ENCODE measurements at regions not wholly inside any gene's neighbourhood (a gene's known extent, or its start where the extent isn't known, plus 50 kb on each side); places are given as distances from the start of the nearest gene placed in this dataset.
A peak's percentile ranks its signal among the peaks of the same experiment; 100 is the strongest.
"Not testable (repeated sequence)": the region's sequence is repeated elsewhere in the genome, so short reads cannot be mapped to it uniquely, and the experiment has no call there.

DNA sequence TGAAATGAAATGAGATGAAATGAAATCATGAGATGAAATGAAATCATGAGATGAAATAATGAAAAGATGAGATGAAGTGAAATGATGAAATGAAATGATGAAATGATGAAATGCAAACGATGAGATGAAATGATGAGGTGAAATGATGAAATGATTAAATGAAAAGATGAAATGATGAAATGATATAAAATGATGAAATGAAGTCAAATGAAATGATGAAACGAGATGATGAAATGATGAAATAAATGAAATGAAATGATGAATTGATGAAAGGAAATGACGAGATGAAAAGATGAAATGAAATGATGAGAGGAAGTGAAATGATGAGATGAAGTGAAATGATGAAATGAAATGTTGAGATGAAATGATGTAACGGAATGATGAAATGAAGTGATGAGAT is 595.6 kb downstream of the TP53TG3F start:
- Histone ChIP-seq H2BK120ac (ENCODE audit: low read depth, low read length) (no peak overlapping the region), H3K56ac (ENCODE audit: extremely low read depth, insufficient read depth, low read length) (no peak overlapping the region), H3K18ac (ENCODE audit: low read depth, low read length) (no peak overlapping the region), H3K23ac (ENCODE audit: low read depth, low read length) (no peak overlapping the region), H2BK5ac (ENCODE audit: low read depth, low read length, poor library complexity, severe bottlenecking) (no peak overlapping the region), H3K4me2 (ENCODE audit: low read depth, low read length) (no peak overlapping the region), H4K91ac (ENCODE audit: insufficient read depth, low read depth, low read length) (no peak overlapping the region), H2AK9ac (replicated peaks; ENCODE audit: low read depth, low read length, poor library complexity) (no peak overlapping the region), H3K9me3 (ENCODE audit: control insufficient read depth, insufficient read depth, low read length) (peaks cover 2% of the 10 kb centered on the region; the same call in 1 of the 2 replicates), H2BK20ac (ENCODE audit: low read depth, low read length) (no peak overlapping the region), H3K36me3 (ENCODE audit: control insufficient read depth, insufficient read depth, low read length) (no peaks in the 10 kb centered on the region), H3K27ac (ENCODE audit: insufficient read depth, low read length) (no peak overlapping the region), H4K20me1 (ENCODE audit: insufficient read depth, low read length) (no peaks in the 10 kb centered on the region), H3K4ac (ENCODE audit: low read depth, low read length) (no peak overlapping the region), H4K5ac (ENCODE audit: low read depth, low read length) (no peak overlapping the region), H2AFZ (replicated peaks; ENCODE audit: low read length, poor library complexity) (no peak overlapping the region), H3K79me1 (ENCODE audit: low read depth in 1 of 2, low read length in 2 of 2) (no peaks in the 10 kb centered on the region), H3K27me3 (ENCODE audit: control insufficient read depth, insufficient read depth, low read length) (no peaks in the 10 kb centered on the region), H2AK5ac (ENCODE audit: low read depth, low read length) (no peak overlapping the region), H4K8ac (ENCODE audit: low read depth in 2 of 2, low read length in 2 of 2) (no peak overlapping the region), H3K14ac (replicated peaks; ENCODE audit: low read depth, low read length) (no peak overlapping the region), H2BK15ac (ENCODE audit: low read depth, low read length) (no peak overlapping the region), H3K4me3 (ENCODE audit: insufficient read depth, low read depth, low read length) (no peak overlapping the region), H3K4me1 (ENCODE audit: control insufficient read depth, insufficient read depth, low read length) (no peaks in the 10 kb centered on the region), H3K9ac (ENCODE audit: low read depth, low read length) (no peak overlapping the region), H3K9me1 (ENCODE audit: insufficient read depth, low read length) (no peaks in the 10 kb centered on the region)
- POLR2A ChIA-PET (ENCODE audit: unreplicated experiment): no interaction called here
- CTCF ChIA-PET: no interaction called here
- no TSS peak for BruUV-seq (replicated peaks)
- DNase-seq (no peak), ATAC-seq (ENCODE audit: low read depth) (no peak)
- intact Hi-C loops (cut with micrococcal nuclease): no loop called here
- dilution Hi-C loops (cut with HindIII; ENCODE audit: low sequenced_read_pairs, unreplicated experiment): no loop called here
- 11 to 100% methylated on average over 3 to 4 of the region's 4 CpGs for WGBS, 2 experiments (ENCODE audit: extremely low coverage in 2 of 2, insufficient read length in 1 of 2)
- TF ChIP-seq FOS (IDR thresholded peaks at IDR 0.05; ENCODE audit: low read depth, low read length): no peak
- no peak for TF ChIP-seq SMC3 (IDR thresholded peaks at IDR 0.05; ENCODE audit: low read depth, low read length)
- no peak for TF ChIP-seq NFE2L2 (IDR thresholded peaks at IDR 0.05; ENCODE audit: low read depth, low read length)
- TF ChIP-seq, protein P1, sequence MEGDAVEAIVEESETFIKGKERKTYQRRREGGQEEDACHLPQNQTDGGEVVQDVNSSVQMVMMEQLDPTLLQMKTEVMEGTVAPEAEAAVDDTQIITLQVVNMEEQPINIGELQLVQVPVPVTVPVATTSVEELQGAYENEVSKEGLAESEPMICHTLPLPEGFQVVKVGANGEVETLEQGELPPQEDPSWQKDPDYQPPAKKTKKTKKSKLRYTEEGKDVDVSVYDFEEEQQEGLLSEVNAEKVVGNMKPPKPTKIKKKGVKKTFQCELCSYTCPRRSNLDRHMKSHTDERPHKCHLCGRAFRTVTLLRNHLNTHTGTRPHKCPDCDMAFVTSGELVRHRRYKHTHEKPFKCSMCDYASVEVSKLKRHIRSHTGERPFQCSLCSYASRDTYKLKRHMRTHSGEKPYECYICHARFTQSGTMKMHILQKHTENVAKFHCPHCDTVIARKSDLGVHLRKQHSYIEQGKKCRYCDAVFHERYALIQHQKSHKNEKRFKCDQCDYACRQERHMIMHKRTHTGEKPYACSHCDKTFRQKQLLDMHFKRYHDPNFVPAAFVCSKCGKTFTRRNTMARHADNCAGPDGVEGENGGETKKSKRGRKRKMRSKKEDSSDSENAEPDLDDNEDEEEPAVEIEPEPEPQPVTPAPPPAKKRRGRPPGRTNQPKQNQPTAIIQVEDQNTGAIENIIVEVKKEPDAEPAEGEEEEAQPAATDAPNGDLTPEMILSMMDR (conservative IDR thresholded peaks at IDR 0.05; ENCODE audit: low read depth, low read length): no peak
- TF ChIP-seq CEBPB (IDR thresholded peaks at IDR 0.05; ENCODE audit: low read depth, low read length): peak; percentile 22; the same call in 1 of the 2 replicates
- no peak for TF ChIP-seq MAFK (IDR thresholded peaks at IDR 0.05; ENCODE audit: low read depth, low read length)
- in situ Hi-C loops (cut with MboI; ENCODE audit: low sequenced_read_pairs): no loop called here

- ATAC-seq (ENCODE audit: low read depth); H3K18ac ChIP-seq (ENCODE audit: low read depth, low read length); H3K9me1 ChIP-seq (ENCODE audit: insufficient read depth, low read length); CTCF ChIA-PET; H3K23ac ChIP-seq (ENCODE audit: low read depth, low read length); H2BK15ac ChIP-seq (ENCODE audit: low read depth, low read length); H4K20me1 ChIP-seq (ENCODE audit: insufficient read depth, low read length); H3K36me3 ChIP-seq (ENCODE audit: control insufficient read depth, insufficient read depth, low read length); H3K79me1 ChIP-seq (ENCODE audit: low read depth in 1 of 2, low read length in 2 of 2); H3K27ac ChIP-seq (ENCODE audit: insufficient read depth, low read length); POLR2A ChIA-PET (ENCODE audit: unreplicated experiment); H3K9ac ChIP-seq (ENCODE audit: low read depth, low read length); H3K4me1 ChIP-seq (ENCODE audit: control insufficient read depth, insufficient read depth, low read length); H4K91ac ChIP-seq (ENCODE audit: insufficient read depth, low read depth, low read length); H3K56ac ChIP-seq (ENCODE audit: extremely low read depth, insufficient read depth, low read length); H2AK9ac ChIP-seq (replicated peaks; ENCODE audit: low read depth, low read length, poor library complexity); H3K14ac ChIP-seq (replicated peaks; ENCODE audit: low read depth, low read length); H2BK120ac ChIP-seq (ENCODE audit: low read depth, low read length); intact Hi-C loops (cut with micrococcal nuclease); H4K5ac ChIP-seq (ENCODE audit: low read depth, low read length); dilution Hi-C loops (cut with HindIII; ENCODE audit: low sequenced_read_pairs, unreplicated experiment); H2AK5ac ChIP-seq (ENCODE audit: low read depth, low read length); BruUV-seq (replicated peaks); in situ Hi-C loops (cut with MboI; ENCODE audit: low sequenced_read_pairs); H3K4me2 ChIP-seq (ENCODE audit: low read depth, low read length); H3K4ac ChIP-seq (ENCODE audit: low read depth, low read length); H2BK20ac ChIP-seq (ENCODE audit: low read depth, low read length); H4K8ac ChIP-seq (ENCODE audit: low read depth in 2 of 2, low read length in 2 of 2); H3K27me3 ChIP-seq (ENCODE audit: control insufficient read depth, insufficient read depth, low read length); H2AFZ ChIP-seq (replicated peaks; ENCODE audit: low read length, poor library complexity); H3K4me3 ChIP-seq (ENCODE audit: insufficient read depth, low read depth, low read length): not testable (repeated sequence)
- peak; percentile 18 for DNase-seq
- peaks cover 33% of the 10 kb centered on the region for H3K9me3 ChIP-seq (ENCODE audit: control insufficient read depth, insufficient read depth, low read length)
- H2BK5ac ChIP-seq (ENCODE audit: low read depth, low read length, poor library complexity, severe bottlenecking): peak overlapping the region; percentile 77
- WGBS, 2 experiments (ENCODE audit: extremely low coverage in 2 of 2, insufficient read length in 1 of 2): 36 to 100% methylated on average over 1 to 4 of the region's 4 CpGs
Observed at GRCh38 chr16:34062620-34063253, 603.3 kb downstream of the TP53TG3F start.

Data from IMR-90 (cell line).